ENCODE measurements at regions not wholly inside any gene's neighbourhood (a gene's known extent, or its start where the extent isn't known, plus 50 kb on each side); places are given as distances from the start of the nearest gene placed in this dataset.

- DNase-seq (no peak), ATAC-seq (no peak)
- Histone ChIP-seq H3K27ac (no peak overlapping the region), H3K36me3 (no peaks in the 10 kb centered on the region), H3K4me1 (no peaks in the 10 kb centered on the region), H3K4me3 (no peak overlapping the region), H3K9me3 (no peaks in the 10 kb centered on the region), H3K27me3 (no peaks in the 10 kb centered on the region)
- no peak for TF ChIP-seq POLR2A (IDR thresholded peaks at IDR 0.05)
- intact Hi-C loops (cut with DNase I), result no loop called here
- 62% methylated on average over 2 of the region's 2 CpGs for WGBS (ENCODE audit: insufficient coverage, low coverage, low lambda C conversion rate, missing lambda C conversion rate)
Measured at GRCh38 chr13:50682966-50683365, 160.5 kb downstream of the DLEU7 start.

DNA sequence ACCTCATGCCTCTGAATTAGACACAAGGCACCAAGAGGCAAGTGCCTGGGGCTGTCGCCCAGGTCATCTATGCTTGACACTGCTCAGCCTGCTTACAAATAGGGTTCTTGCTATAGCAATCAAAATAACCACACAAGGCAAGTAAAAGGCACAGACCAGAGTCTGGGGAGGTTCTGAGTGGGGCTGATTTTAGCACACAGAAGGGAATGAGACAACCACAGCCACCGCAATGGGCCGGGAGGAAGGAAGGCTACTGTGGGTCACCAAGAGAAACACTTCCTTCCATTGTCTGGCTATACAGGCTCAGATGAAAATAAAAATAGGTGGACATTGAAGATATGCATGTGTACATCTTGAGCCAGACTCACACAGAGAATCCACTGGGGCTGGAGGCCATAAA, 159.1 kb downstream of the DLEU7 start:
- intact Hi-C loops (cut with DNase I), result no loop called here
- peak; percentile 67 to 91 (median 87) for ATAC-seq
- WGBS (ENCODE audit: insufficient coverage, low coverage, low lambda C conversion rate, missing lambda C conversion rate), result 51% methylated on average over 2 of the region's 3 CpGs
- Histone ChIP-seq H3K4me3 (no peak overlapping the region), H3K4me1 (no peaks in the 10 kb centered on the region), H3K27me3 (no peaks in the 10 kb centered on the region), H3K9me3 (no peaks in the 10 kb centered on the region), H3K36me3 (no peaks in the 10 kb centered on the region), H3K27ac (no peak overlapping the region)
- DNase-seq, result peak in 2 of 3 donors; percentile 31 to 62
- TF ChIP-seq, protein P1, sequence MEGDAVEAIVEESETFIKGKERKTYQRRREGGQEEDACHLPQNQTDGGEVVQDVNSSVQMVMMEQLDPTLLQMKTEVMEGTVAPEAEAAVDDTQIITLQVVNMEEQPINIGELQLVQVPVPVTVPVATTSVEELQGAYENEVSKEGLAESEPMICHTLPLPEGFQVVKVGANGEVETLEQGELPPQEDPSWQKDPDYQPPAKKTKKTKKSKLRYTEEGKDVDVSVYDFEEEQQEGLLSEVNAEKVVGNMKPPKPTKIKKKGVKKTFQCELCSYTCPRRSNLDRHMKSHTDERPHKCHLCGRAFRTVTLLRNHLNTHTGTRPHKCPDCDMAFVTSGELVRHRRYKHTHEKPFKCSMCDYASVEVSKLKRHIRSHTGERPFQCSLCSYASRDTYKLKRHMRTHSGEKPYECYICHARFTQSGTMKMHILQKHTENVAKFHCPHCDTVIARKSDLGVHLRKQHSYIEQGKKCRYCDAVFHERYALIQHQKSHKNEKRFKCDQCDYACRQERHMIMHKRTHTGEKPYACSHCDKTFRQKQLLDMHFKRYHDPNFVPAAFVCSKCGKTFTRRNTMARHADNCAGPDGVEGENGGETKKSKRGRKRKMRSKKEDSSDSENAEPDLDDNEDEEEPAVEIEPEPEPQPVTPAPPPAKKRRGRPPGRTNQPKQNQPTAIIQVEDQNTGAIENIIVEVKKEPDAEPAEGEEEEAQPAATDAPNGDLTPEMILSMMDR (IDR thresholded peaks at IDR 0.05), result no peak
- TF ChIP-seq POLR2A (IDR thresholded peaks at IDR 0.05), result no peak

DNA sequence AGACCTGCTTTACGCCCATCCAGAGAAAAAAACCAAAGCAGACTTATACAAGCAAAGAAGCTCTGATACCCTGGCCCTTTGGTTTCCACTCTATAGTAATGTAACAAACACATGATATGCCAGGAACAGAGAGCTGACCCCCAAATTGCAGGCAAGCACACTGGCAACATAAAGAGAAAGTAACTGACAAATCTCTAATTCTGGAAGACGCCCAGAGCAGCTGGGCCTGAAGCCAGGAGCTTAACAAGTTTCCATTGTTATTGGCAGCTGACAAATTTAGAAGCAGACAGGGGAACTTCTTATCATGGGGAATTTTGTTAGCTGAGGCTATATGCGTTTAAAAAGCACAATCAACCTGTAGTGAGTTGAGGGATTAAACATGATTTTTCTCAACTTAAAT, 158.0 kb downstream of the DLEU7 start:
- intact Hi-C loops (cut with DNase I), result no loop called here
- H3K27ac ChIP-seq, result no peak overlapping the region
- H3K27me3 ChIP-seq, result no peaks in the 10 kb centered on the region
- H3K36me3 ChIP-seq, result no peaks in the 10 kb centered on the region
- H3K4me3 ChIP-seq, result no peak overlapping the region
- H3K9me3 ChIP-seq, result no peaks in the 10 kb centered on the region
- peak; percentile 52 to 78 (median 63) for ATAC-seq
- TF ChIP-seq POLR2A (IDR thresholded peaks at IDR 0.05), result no peak
- TF ChIP-seq, protein P1 (IDR thresholded peaks at IDR 0.05), result no peak
- WGBS (ENCODE audit: insufficient coverage, low coverage, low lambda C conversion rate, missing lambda C conversion rate), result 25% methylated on average over 3 of the region's 3 CpGs
- no peaks in the 10 kb centered on the region for H3K4me1 ChIP-seq
- DNase-seq, result peak; percentile 58 to 60 (median 59)

DNA sequence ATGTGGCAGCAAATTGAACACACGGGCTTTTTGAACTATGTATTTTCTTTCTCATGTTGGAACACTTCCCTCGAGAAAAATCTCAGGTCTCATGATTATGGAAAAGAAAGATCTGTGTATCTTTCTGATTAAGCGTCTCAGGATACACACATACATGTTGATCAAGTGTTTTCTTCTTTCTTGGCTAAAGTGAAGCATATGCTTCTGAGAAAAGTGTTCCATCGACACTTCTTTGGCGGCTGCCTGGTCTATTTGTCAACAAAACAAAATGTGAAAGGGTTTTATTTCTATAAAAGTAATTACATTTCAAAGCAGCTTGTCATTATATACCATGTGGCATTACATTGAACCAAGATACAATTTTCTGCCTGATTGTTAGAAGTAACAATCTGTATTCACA, 157.5 kb downstream of the DLEU7 start:
- ATAC-seq, result no peak
- 52% methylated on average over 5 of the region's 5 CpGs for WGBS (ENCODE audit: insufficient coverage, low coverage, low lambda C conversion rate, missing lambda C conversion rate)
- Histone ChIP-seq H3K36me3 (no peaks in the 10 kb centered on the region), H3K4me1 (no peaks in the 10 kb centered on the region), H3K4me3 (no peak overlapping the region), H3K27ac (no peak overlapping the region), H3K9me3 (no peaks in the 10 kb centered on the region), H3K27me3 (no peaks in the 10 kb centered on the region)
- intact Hi-C loops (cut with DNase I), result no loop called here
- TF ChIP-seq, protein P1 (IDR thresholded peaks at IDR 0.05), result no peak
- TF ChIP-seq POLR2A (IDR thresholded peaks at IDR 0.05), result no peak
- no peak for DNase-seq

DNA sequence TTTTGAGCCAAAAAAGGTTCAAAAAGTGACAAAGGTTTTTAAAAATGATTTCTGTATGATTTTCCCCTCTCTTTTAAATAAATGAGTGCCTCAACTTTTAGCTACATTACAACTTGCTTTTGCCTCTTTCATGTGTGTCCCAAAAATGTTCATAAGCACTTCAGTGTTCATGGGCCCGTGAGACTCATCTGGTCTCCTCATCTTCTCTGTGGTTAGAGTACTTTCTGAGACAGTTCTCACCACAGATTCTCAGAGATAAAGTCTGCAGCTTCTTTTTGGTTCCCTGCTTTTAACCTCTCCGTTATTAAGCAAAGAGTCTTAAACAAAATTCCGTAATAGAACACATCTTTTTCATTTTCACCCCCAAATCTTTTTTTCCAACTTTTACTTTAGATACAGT, 156.9 kb downstream of the DLEU7 start:
- no peaks in the 10 kb centered on the region for H3K9me3 ChIP-seq
- no peak for TF ChIP-seq POLR2A (IDR thresholded peaks at IDR 0.05)
- TF ChIP-seq, protein P1 (IDR thresholded peaks at IDR 0.05), result no peak
- H3K27me3 ChIP-seq, result no peaks in the 10 kb centered on the region
- intact Hi-C loops (cut with DNase I), result no loop called here
- DNase-seq (no peak), ATAC-seq (no peak)
- H3K27ac ChIP-seq, result no peak overlapping the region
- H3K36me3 ChIP-seq, result no peaks in the 10 kb centered on the region
- WGBS (ENCODE audit: insufficient coverage, low coverage, low lambda C conversion rate, missing lambda C conversion rate), result 82% methylated on average over 3 of the region's 3 CpGs
- no peak overlapping the region for H3K4me3 ChIP-seq
- no peaks in the 10 kb centered on the region for H3K4me1 ChIP-seq
